Liver (tissue), 8 donors: ENCODE measurements at regions not wholly inside any gene's neighbourhood (a gene's known extent, or its start where the extent isn't known, plus 50 kb on each side); places are given as distances from the start of the nearest gene placed in this dataset.

ENCODE experiments used
- DNase-seq: peaks from one replicate; pipeline ENCODE4 v3.0.0-alpha.2; 2017; ENCODE audit warnings: low spot score
- H3K27ac ChIP-seq, 2 donors: one replicate each; pipeline ENCODE4 v1.7.0; 2013; ENCODE audit warnings: inconsistent platforms in 2 of 2, low read length in 2 of 2, control low read depth in 1 of 2, low read depth in 1 of 2, mild to moderate bottlenecking in 1 of 2
- H3K27me3 ChIP-seq, 4 donors: one replicate each; pipeline versions ENCODE4 v1.6.1 to v1.7.0; 2013; ENCODE audit warnings: low read length in 3 of 4, inconsistent platforms in 1 of 4, mild to moderate bottlenecking in 1 of 4, moderate library complexity in 1 of 4; ENCODE audit not compliant: control insufficient read depth in 4 of 4, insufficient read depth in 4 of 4
- H3K36me3 ChIP-seq, 4 donors: one replicate each; pipeline versions ENCODE4 v1.6.1 to v1.7.0; 2013; ENCODE audit warnings: low read length in 3 of 4, mild to moderate bottlenecking in 3 of 4, low read depth in 1 of 4, moderate library complexity in 1 of 4; ENCODE audit not compliant: control insufficient read depth in 4 of 4, insufficient read depth in 3 of 4
- H3K4me1 ChIP-seq, 4 donors: one replicate each; pipeline versions ENCODE4 v1.6.1 to v1.7.0; 2013; ENCODE audit warnings: low read length in 3 of 4, mild to moderate bottlenecking in 3 of 4, moderate library complexity in 1 of 4; ENCODE audit not compliant: control insufficient read depth in 4 of 4, insufficient read depth in 4 of 4
- H3K4me3 ChIP-seq, 3 donors: one replicate each; pipeline versions ENCODE4 v1.6.1 to v1.7.0; 2013; ENCODE audit warnings: low read length in 3 of 3, control low read depth in 1 of 3, low read depth in 1 of 3, mild to moderate bottlenecking in 1 of 3
- H3K9ac ChIP-seq, 2 donors: one replicate each; pipeline ENCODE4 v1.7.0; 2013; ENCODE audit warnings: low read length in 2 of 2, mild to moderate bottlenecking in 2 of 2, moderate library complexity in 2 of 2, control low read depth in 1 of 2, low read depth in 1 of 2
- H3K9me3 ChIP-seq, 4 donors: one replicate each; pipeline versions ENCODE4 v1.6.1 to v1.7.0; 2013; ENCODE audit warnings: low read length in 3 of 4; ENCODE audit not compliant: control insufficient read depth in 4 of 4
- FOXA1 ChIP-seq: IDR thresholded peaks from 2 replicates; pipeline ENCODE4 v1.6.1; 2016; ENCODE audit warnings: antibody characterized with exemption
- GABPA ChIP-seq, 2 donors: IDR thresholded peaks in 1 of 2; conservative IDR thresholded peaks in 1 of 2; 2 replicates each; pipeline ENCODE4 v1.6.1; 2016; ENCODE audit warnings: antibody characterized with exemption in 2 of 2, mild to moderate bottlenecking in 1 of 2, moderate library complexity in 1 of 2
- HNF4A ChIP-seq, 2 donors: conservative IDR thresholded peaks; 2 replicates each; pipeline ENCODE4 v1.6.1; 2016; ENCODE audit warnings: antibody characterized with exemption in 2 of 2, mild to moderate bottlenecking in 2 of 2
- HNF4G ChIP-seq: IDR thresholded peaks from 2 replicates; pipeline ENCODE4 v1.6.1; 2016; ENCODE audit warnings: antibody characterized with exemption
- RAD21 ChIP-seq, 2 donors: IDR thresholded peaks; 2 replicates each; pipeline ENCODE4 v1.6.1; 2016; ENCODE audit warnings: antibody characterized with exemption in 2 of 2, mild to moderate bottlenecking in 2 of 2
- SP1 ChIP-seq: IDR thresholded peaks from 2 replicates; pipeline ENCODE4 v1.6.1; 2018; ENCODE audit warnings: antibody characterized with exemption, mild to moderate bottlenecking
- YY1 ChIP-seq: IDR thresholded peaks from 2 replicates; pipeline ENCODE4 v1.6.1; 2016; ENCODE audit warnings: antibody characterized with exemption, mild to moderate bottlenecking
- WGBS: extraction: QIAGEN DNeasy Blood & Tissue Kit; methylation state at CpG from one replicate; pipeline ENCODE4 v1.1.7; 2013; 5-methylcytosine and 5-hydroxymethylcytosine counted together
- TF ChIP-seq, protein P1 (sequence below): IDR thresholded peaks from 2 replicates; pipeline ENCODE4 v1.6.1; 2016; ENCODE audit warnings: antibody characterized with exemption
- TF ChIP-seq, protein P2 (sequence below): fragments of 150-350 bp; IDR thresholded peaks from 2 replicates; pipeline ENCODE4 v1.5.1; 2017; ENCODE audit warnings: improper control_type of control experiment, low read depth, low read length; ENCODE audit not compliant: missing input control
- donor health status: healthy.
- donor health status: healthy.
- donor health status: healthy.
- donor health status: healthy.
- donor health status: healthy.

DNA sequence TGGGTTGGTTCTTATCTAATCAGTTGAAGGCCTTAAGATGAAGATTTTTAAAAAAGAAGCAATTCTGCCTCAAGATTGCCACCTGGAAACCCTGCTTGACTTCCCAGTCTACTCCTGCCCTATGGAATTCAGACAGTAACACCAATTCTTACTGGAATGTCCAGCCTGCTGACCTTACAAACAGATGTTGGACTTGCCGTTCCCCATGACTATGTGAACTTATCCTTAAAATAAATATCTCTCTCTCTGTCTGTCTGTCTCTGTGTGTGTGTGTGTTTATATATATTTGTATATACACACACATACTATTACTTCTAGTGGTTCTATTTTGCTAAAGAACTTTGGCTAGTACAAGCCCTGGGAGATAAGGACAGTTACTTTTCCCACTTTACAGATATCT, 675.3 kb downstream of the SLC4A3 start:
- Histone ChIP-seq H3K27ac (no peak overlapping the region), H3K27me3 (no peaks in the 10 kb centered on the region), H3K36me3 (no peaks in the 10 kb centered on the region), H3K4me1 (no peaks in the 10 kb centered on the region), H3K9me3 (no peaks in the 10 kb centered on the region), H3K4me3 (no peak overlapping the region), H3K9ac (no peak overlapping the region)
- TF ChIP-seq GABPA (IDR thresholded peaks at IDR 0.05 in 1 of 2, conservative IDR thresholded peaks at IDR 0.05 in 1 of 2), result no peak
- TF ChIP-seq RAD21 (IDR thresholded peaks at IDR 0.05), result no peak
- TF ChIP-seq FOXA1, result no peak
- TF ChIP-seq HNF4A (conservative IDR thresholded peaks at IDR 0.05), result no peak
- TF ChIP-seq, protein P1, sequence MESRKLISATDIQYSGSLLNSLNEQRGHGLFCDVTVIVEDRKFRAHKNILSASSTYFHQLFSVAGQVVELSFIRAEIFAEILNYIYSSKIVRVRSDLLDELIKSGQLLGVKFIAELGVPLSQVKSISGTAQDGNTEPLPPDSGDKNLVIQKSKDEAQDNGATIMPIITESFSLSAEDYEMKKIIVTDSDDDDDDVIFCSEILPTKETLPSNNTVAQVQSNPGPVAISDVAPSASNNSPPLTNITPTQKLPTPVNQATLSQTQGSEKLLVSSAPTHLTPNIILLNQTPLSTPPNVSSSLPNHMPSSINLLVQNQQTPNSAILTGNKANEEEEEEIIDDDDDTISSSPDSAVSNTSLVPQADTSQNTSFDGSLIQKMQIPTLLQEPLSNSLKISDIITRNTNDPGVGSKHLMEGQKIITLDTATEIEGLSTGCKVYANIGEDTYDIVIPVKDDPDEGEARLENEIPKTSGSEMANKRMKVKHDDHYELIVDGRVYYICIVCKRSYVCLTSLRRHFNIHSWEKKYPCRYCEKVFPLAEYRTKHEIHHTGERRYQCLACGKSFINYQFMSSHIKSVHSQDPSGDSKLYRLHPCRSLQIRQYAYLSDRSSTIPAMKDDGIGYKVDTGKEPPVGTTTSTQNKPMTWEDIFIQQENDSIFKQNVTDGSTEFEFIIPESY, result no peak
- DNase-seq, result no peak
- WGBS, result 53% methylated on average over 1 of the region's 1 CpG

DNA sequence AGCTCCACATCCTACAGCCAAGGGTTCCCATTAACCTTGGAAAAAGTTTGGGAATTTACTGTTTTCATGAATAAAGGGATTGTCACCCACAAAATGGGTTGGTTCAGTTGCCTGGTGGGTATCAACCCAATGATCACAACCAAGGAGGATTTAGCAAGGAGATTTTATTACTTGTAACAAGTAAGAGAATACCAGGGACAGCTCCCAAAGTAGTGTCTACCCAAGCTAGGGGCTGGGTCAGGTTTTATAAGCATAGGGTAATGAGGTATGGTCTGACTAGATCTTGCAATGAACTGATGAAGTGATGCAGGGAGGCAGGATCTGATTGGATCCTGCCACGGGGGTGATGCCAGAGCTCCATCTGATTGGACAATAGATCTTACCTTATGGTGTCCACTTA, 681.8 kb downstream of the SLC4A3 start:
- H3K4me3 ChIP-seq, result no peak overlapping the region
- no peaks in the 10 kb centered on the region for H3K36me3 ChIP-seq
- no peak for DNase-seq
- no peaks in the 10 kb centered on the region for H3K4me1 ChIP-seq
- H3K27me3 ChIP-seq, result no peaks in the 10 kb centered on the region
- WGBS, result 65% methylated on average over 1 of the region's 1 CpG
- no peak for TF ChIP-seq YY1
- TF ChIP-seq GABPA (IDR thresholded peaks at IDR 0.05 in 1 of 2, conservative IDR thresholded peaks at IDR 0.05 in 1 of 2), result no peak
- TF ChIP-seq FOXA1, result no peak
- TF ChIP-seq, protein P2, sequence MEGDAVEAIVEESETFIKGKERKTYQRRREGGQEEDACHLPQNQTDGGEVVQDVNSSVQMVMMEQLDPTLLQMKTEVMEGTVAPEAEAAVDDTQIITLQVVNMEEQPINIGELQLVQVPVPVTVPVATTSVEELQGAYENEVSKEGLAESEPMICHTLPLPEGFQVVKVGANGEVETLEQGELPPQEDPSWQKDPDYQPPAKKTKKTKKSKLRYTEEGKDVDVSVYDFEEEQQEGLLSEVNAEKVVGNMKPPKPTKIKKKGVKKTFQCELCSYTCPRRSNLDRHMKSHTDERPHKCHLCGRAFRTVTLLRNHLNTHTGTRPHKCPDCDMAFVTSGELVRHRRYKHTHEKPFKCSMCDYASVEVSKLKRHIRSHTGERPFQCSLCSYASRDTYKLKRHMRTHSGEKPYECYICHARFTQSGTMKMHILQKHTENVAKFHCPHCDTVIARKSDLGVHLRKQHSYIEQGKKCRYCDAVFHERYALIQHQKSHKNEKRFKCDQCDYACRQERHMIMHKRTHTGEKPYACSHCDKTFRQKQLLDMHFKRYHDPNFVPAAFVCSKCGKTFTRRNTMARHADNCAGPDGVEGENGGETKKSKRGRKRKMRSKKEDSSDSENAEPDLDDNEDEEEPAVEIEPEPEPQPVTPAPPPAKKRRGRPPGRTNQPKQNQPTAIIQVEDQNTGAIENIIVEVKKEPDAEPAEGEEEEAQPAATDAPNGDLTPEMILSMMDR, result no peak
- H3K27ac ChIP-seq, result no peak overlapping the region
- no peaks in the 10 kb centered on the region for H3K9me3 ChIP-seq
- H3K9ac ChIP-seq, result no peak overlapping the region

DNA sequence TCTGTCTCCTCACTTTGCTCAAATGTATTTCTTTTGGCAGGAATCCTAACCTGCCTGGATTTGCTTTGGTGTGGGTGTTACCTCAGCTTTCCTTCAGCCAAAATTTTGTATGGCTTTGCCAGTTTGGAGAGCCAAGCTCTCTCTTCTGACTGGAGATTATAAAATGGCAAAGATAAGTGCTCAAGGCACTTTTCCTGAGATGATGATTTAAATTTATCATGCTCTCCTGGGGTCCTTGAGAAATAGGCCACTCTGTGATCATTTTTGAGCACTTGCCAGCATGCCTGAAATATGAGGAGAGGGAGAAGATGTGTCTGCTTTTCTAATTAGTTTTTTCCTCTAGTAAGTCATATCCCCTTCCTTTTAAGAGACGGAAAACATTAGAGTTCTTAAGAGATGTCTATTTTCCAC, 683.0 kb downstream of the SLC4A3 start:
- no peak for DNase-seq
- TF ChIP-seq GABPA (IDR thresholded peaks at IDR 0.05 in 1 of 2, conservative IDR thresholded peaks at IDR 0.05 in 1 of 2), result no peak
- TF ChIP-seq HNF4G, result no peak
- TF ChIP-seq SP1, result no peak
- WGBS, result 89% methylated on average over 1 of the region's 1 CpG

More for the DNA sequence above, 683.0 kb downstream of the SLC4A3 start:
- Histone ChIP-seq H3K9me3 (no peaks in the 10 kb centered on the region), H3K4me1 (no peaks in the 10 kb centered on the region), H3K27me3 (no peaks in the 10 kb centered on the region), H3K9ac (no peak overlapping the region), H3K36me3 (no peaks in the 10 kb centered on the region), H3K27ac (no peak overlapping the region), H3K4me3 (no peak overlapping the region)
